ENCODE measurements at regions not wholly inside any gene's neighbourhood (a gene's known extent, or its start where the extent isn't known, plus 50 kb on each side); places are given as distances from the start of the nearest gene placed in this dataset.

DNA sequence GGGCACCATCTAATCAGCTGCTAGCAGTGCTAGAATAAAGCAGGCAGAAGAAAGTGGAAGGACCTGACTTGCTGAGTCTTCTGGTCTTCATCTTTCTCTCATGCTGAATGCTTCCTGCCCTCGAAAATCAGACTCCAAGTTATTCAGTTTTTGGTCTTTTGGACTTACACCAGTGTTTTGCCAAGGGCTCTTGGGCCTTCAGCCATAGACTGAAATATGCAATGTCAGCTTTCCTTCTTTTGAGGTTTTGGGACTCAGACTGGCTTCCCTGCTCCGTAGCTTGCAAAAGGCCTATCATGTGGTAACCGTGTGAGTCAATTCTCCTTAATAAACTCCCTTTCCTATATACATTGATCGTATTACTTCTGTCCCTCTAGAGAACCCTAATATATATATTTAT, 159.3 kb downstream of the SLCO1B3 start:
- TF ChIP-seq, protein P1, sequence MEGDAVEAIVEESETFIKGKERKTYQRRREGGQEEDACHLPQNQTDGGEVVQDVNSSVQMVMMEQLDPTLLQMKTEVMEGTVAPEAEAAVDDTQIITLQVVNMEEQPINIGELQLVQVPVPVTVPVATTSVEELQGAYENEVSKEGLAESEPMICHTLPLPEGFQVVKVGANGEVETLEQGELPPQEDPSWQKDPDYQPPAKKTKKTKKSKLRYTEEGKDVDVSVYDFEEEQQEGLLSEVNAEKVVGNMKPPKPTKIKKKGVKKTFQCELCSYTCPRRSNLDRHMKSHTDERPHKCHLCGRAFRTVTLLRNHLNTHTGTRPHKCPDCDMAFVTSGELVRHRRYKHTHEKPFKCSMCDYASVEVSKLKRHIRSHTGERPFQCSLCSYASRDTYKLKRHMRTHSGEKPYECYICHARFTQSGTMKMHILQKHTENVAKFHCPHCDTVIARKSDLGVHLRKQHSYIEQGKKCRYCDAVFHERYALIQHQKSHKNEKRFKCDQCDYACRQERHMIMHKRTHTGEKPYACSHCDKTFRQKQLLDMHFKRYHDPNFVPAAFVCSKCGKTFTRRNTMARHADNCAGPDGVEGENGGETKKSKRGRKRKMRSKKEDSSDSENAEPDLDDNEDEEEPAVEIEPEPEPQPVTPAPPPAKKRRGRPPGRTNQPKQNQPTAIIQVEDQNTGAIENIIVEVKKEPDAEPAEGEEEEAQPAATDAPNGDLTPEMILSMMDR (IDR thresholded peaks at IDR 0.05): no peak
- TF ChIP-seq POLR2A (IDR thresholded peaks at IDR 0.05): no peak

All from body of pancreas (tissue), 4 donors.